ENCODE measurements at regions not wholly inside any gene's neighbourhood (a gene's known extent, or its start where the extent isn't known, plus 50 kb on each side); places are given as distances from the start of the nearest gene placed in this dataset.

- Mint-ChIP-seq H3K27me3 (no peaks in the 10 kb centered on the region), H3K36me3 (ENCODE audit: low read depth) (no peaks in the 10 kb centered on the region), H3K4me1 (ENCODE audit: low read depth) (peaks cover 13% of the 10 kb centered on the region), H3K4me3 (no peak overlapping the region), H3K27ac (no peak overlapping the region), H3K9me3 (no peaks in the 10 kb centered on the region)
- intact Hi-C loops (cut with micrococcal nuclease), result no loop called here
These were observed 354.3 kb upstream of the FAR2 start for GRCh38 chr12:28794786-28795185.

- no peaks in the 10 kb centered on the region for H3K9me3 Mint-ChIP-seq
- H3K4me3 Mint-ChIP-seq, result no peak overlapping the region
- intact Hi-C loops (cut with micrococcal nuclease), result no loop called here
- peaks cover 15% of the 10 kb centered on the region for H3K4me1 Mint-ChIP-seq (ENCODE audit: low read depth)
- no peaks in the 10 kb centered on the region for H3K36me3 Mint-ChIP-seq (ENCODE audit: low read depth)
- no peak overlapping the region for H3K27ac Mint-ChIP-seq
- no peaks in the 10 kb centered on the region for H3K27me3 Mint-ChIP-seq
These were observed 353.8 kb upstream of the FAR2 start for GRCh38 chr12:28795311-28795710.

- H3K36me3 Mint-ChIP-seq (ENCODE audit: low read depth), result no peaks in the 10 kb centered on the region
- H3K4me3 Mint-ChIP-seq, result no peak overlapping the region
- peaks cover 15% of the 10 kb centered on the region for H3K4me1 Mint-ChIP-seq (ENCODE audit: low read depth)
- no peaks in the 10 kb centered on the region for H3K27me3 Mint-ChIP-seq
- intact Hi-C loops (cut with micrococcal nuclease), result no loop called here
- H3K9me3 Mint-ChIP-seq, result no peaks in the 10 kb centered on the region
- no peak overlapping the region for H3K27ac Mint-ChIP-seq
These were observed 349.7 kb upstream of the FAR2 start for GRCh38 chr12:28799348-28799747.

GRCh38 chr12:28800129-28800528, 348.9 kb upstream of the FAR2 start:
- Mint-ChIP-seq H3K27me3 (no peaks in the 10 kb centered on the region), H3K9me3 (no peaks in the 10 kb centered on the region), H3K36me3 (ENCODE audit: low read depth) (no peaks in the 10 kb centered on the region), H3K27ac (no peak overlapping the region), H3K4me1 (ENCODE audit: low read depth) (peaks cover 15% of the 10 kb centered on the region), H3K4me3 (no peak overlapping the region)
- intact Hi-C loops (cut with micrococcal nuclease), result no loop called here

GRCh38 chr12:28802706-28803438, 346.2 kb upstream of the FAR2 start:
- Mint-ChIP-seq H3K4me1 (ENCODE audit: low read depth) (peaks cover 9% of the 10 kb centered on the region), H3K27me3 (no peaks in the 10 kb centered on the region), H3K36me3 (ENCODE audit: low read depth) (no peaks in the 10 kb centered on the region), H3K9me3 (no peaks in the 10 kb centered on the region), H3K4me3 (no peak overlapping the region), H3K27ac (no peak overlapping the region)
- intact Hi-C loops (cut with micrococcal nuclease), result no loop called here

GRCh38 chr12:28807535-28807934, 341.5 kb upstream of the FAR2 start:
- Mint-ChIP-seq H3K36me3 (ENCODE audit: low read depth) (no peaks in the 10 kb centered on the region), H3K9me3 (peaks cover 18% of the 10 kb centered on the region), H3K4me3 (no peak overlapping the region), H3K27ac (no peak overlapping the region), H3K4me1 (ENCODE audit: low read depth) (no peaks in the 10 kb centered on the region), H3K27me3 (peaks cover 6% of the 10 kb centered on the region)
- intact Hi-C loops (cut with micrococcal nuclease), result no loop called here

GRCh38 chr12:28811457-28811856, 337.6 kb upstream of the FAR2 start:
- H3K9me3 Mint-ChIP-seq, result peaks cover 18% of the 10 kb centered on the region
- intact Hi-C loops (cut with micrococcal nuclease), result no loop called here
- H3K4me1 Mint-ChIP-seq (ENCODE audit: low read depth), result no peaks in the 10 kb centered on the region
- H3K4me3 Mint-ChIP-seq, result no peak overlapping the region
- H3K27me3 Mint-ChIP-seq, result peaks cover 6% of the 10 kb centered on the region
- no peak overlapping the region for H3K27ac Mint-ChIP-seq
- no peaks in the 10 kb centered on the region for H3K36me3 Mint-ChIP-seq (ENCODE audit: low read depth)

GRCh38 chr12:28814246-28814645, 334.8 kb upstream of the FAR2 start:
- no peak overlapping the region for H3K27ac Mint-ChIP-seq
- H3K4me1 Mint-ChIP-seq (ENCODE audit: low read depth), result no peaks in the 10 kb centered on the region
- no peaks in the 10 kb centered on the region for H3K36me3 Mint-ChIP-seq (ENCODE audit: low read depth)
- no peak overlapping the region for H3K4me3 Mint-ChIP-seq
- H3K27me3 Mint-ChIP-seq, result peaks cover 2% of the 10 kb centered on the region
- intact Hi-C loops (cut with micrococcal nuclease), result no loop called here
- peaks cover 7% of the 10 kb centered on the region for H3K9me3 Mint-ChIP-seq

GRCh38 chr12:28817524-28817923, 331.6 kb upstream of the FAR2 start:
- Mint-ChIP-seq H3K4me3 (no peak overlapping the region), H3K9me3 (no peaks in the 10 kb centered on the region), H3K4me1 (ENCODE audit: low read depth) (no peaks in the 10 kb centered on the region), H3K27me3 (no peaks in the 10 kb centered on the region), H3K27ac (no peak overlapping the region), H3K36me3 (ENCODE audit: low read depth) (no peaks in the 10 kb centered on the region)
- intact Hi-C loops (cut with micrococcal nuclease), result no loop called here

GRCh38 chr12:28824193-28824846, 324.8 kb upstream of the FAR2 start:
- H3K4me3 Mint-ChIP-seq, result no peak overlapping the region
- H3K27ac Mint-ChIP-seq, result no peak overlapping the region
- intact Hi-C loops (cut with micrococcal nuclease), result no loop called here
- peaks cover 8% of the 10 kb centered on the region for H3K9me3 Mint-ChIP-seq
- H3K27me3 Mint-ChIP-seq, result no peaks in the 10 kb centered on the region
- H3K4me1 Mint-ChIP-seq (ENCODE audit: low read depth), result no peaks in the 10 kb centered on the region
- no peaks in the 10 kb centered on the region for H3K36me3 Mint-ChIP-seq (ENCODE audit: low read depth)

GRCh38 chr12:28824849-28825248, 324.2 kb upstream of the FAR2 start:
- H3K4me1 Mint-ChIP-seq (ENCODE audit: low read depth), result no peaks in the 10 kb centered on the region
- H3K9me3 Mint-ChIP-seq, result peaks cover 8% of the 10 kb centered on the region
- intact Hi-C loops (cut with micrococcal nuclease), result no loop called here
- H3K36me3 Mint-ChIP-seq (ENCODE audit: low read depth), result no peaks in the 10 kb centered on the region
- no peak overlapping the region for H3K4me3 Mint-ChIP-seq
- no peak overlapping the region for H3K27ac Mint-ChIP-seq
- no peaks in the 10 kb centered on the region for H3K27me3 Mint-ChIP-seq

- intact Hi-C loops (cut with micrococcal nuclease), result no loop called here
- H3K36me3 Mint-ChIP-seq (ENCODE audit: low read depth), result no peaks in the 10 kb centered on the region
- no peaks in the 10 kb centered on the region for H3K4me1 Mint-ChIP-seq (ENCODE audit: low read depth)
- peaks cover 8% of the 10 kb centered on the region for H3K9me3 Mint-ChIP-seq
- H3K27me3 Mint-ChIP-seq, result no peaks in the 10 kb centered on the region
- H3K27ac Mint-ChIP-seq, result no peak overlapping the region
- no peak overlapping the region for H3K4me3 Mint-ChIP-seq
These were observed 322.3 kb upstream of the FAR2 start for GRCh38 chr12:28826766-28827165.

- peaks cover 8% of the 10 kb centered on the region for H3K9me3 Mint-ChIP-seq
- no peaks in the 10 kb centered on the region for H3K4me1 Mint-ChIP-seq (ENCODE audit: low read depth)
- H3K36me3 Mint-ChIP-seq (ENCODE audit: low read depth), result no peaks in the 10 kb centered on the region
- no peak overlapping the region for H3K27ac Mint-ChIP-seq
- H3K4me3 Mint-ChIP-seq, result no peak overlapping the region
- no peaks in the 10 kb centered on the region for H3K27me3 Mint-ChIP-seq
- intact Hi-C loops (cut with micrococcal nuclease), result no loop called here
These were observed 321.2 kb upstream of the FAR2 start for GRCh38 chr12:28827861-28828260.

- peaks cover 8% of the 10 kb centered on the region for H3K9me3 Mint-ChIP-seq
- H3K27me3 Mint-ChIP-seq, result no peaks in the 10 kb centered on the region
- intact Hi-C loops (cut with micrococcal nuclease), result no loop called here
- no peaks in the 10 kb centered on the region for H3K4me1 Mint-ChIP-seq (ENCODE audit: low read depth)
- no peaks in the 10 kb centered on the region for H3K36me3 Mint-ChIP-seq (ENCODE audit: low read depth)
- H3K4me3 Mint-ChIP-seq, result no peak overlapping the region
- H3K27ac Mint-ChIP-seq, result no peak overlapping the region
These were observed 320.8 kb upstream of the FAR2 start for GRCh38 chr12:28828318-28828717.

- H3K9me3 Mint-ChIP-seq, result peaks cover 8% of the 10 kb centered on the region
- no peak overlapping the region for H3K27ac Mint-ChIP-seq
- intact Hi-C loops (cut with micrococcal nuclease), result no loop called here
- H3K36me3 Mint-ChIP-seq (ENCODE audit: low read depth), result no peaks in the 10 kb centered on the region
- H3K27me3 Mint-ChIP-seq, result no peaks in the 10 kb centered on the region
- H3K4me1 Mint-ChIP-seq (ENCODE audit: low read depth), result no peaks in the 10 kb centered on the region
- no peak overlapping the region for H3K4me3 Mint-ChIP-seq
These were observed 318.6 kb upstream of the FAR2 start for GRCh38 chr12:28830491-28830890.

Measured in dendritic cell treated with granulocyte-macrophage colony-stimulating factor and Interleukin-4, amounts not matched to agents 40 ng/mL and 50 ng/mL, for 4 days (primary cell).